ENCODE measurements at regions not wholly inside any gene's neighbourhood (a gene's known extent, or its start where the extent isn't known, plus 50 kb on each side); places are given as distances from the start of the nearest gene placed in this dataset.

DNA sequence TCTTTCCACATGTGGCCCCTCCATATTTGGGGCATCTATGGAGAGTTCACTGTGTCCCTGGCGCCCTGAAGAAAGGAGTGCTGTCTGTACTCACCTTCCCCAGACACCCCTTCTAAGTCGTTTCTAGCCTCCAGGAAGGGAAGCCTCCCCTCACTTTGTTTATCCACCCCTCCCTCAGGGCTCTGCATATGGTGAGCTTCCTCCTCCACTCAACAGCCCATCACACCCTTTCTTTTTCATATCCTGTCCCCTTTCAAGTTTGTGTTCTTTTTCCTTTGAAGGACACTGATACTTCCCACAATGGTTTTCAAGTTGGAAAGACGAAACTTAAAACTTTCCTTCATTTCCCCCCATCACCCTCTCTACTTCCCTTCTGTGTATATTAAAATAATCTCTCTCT lies 291.4 kb upstream of the POU3F3 start:
- H3K27ac ChIP-seq: no peak overlapping the region
- peaks cover 0 to 9% (median 0%) of the 10 kb centered on the region in 7 donors for H3K27me3 ChIP-seq (replicated peaks in 1 of 7)
- H3K9me3 ChIP-seq: no peaks in the 10 kb centered on the region
- WGBS, 5 donors: 43 to 58% (median 58%) methylated on average over 3 of the region's 3 CpGs
- H3K4me3 ChIP-seq: no peak overlapping the region
- no peaks in the 10 kb centered on the region for H3K4me1 ChIP-seq
- TF ChIP-seq POLR2AphosphoS5 (IDR thresholded peaks at IDR 0.05) (no peak), POLR2A (IDR thresholded peaks at IDR 0.05) (no peak), CTCF (IDR thresholded peaks at IDR 0.05 in 8 of 11, conservative IDR thresholded peaks at IDR 0.05 in 3 of 11) (no peak)
- intact Hi-C loops (cut with DNase I; ENCODE audit: low total_unique reads): no loop called here
- no peak for DNase-seq
- H3K36me3 ChIP-seq: no peaks in the 10 kb centered on the region

- Histone ChIP-seq H3K9me3 (no peaks in the 10 kb centered on the region), H3K4me3 (no peak overlapping the region), H3K36me3 (no peaks in the 10 kb centered on the region), H3K27ac (no peak overlapping the region), H3K4me1 (no peaks in the 10 kb centered on the region), H3K27me3 (replicated peaks in 1 of 7) (peaks cover 0 to 9% (median 0%) of the 10 kb centered on the region in 7 donors)
- TF ChIP-seq CTCF (IDR thresholded peaks at IDR 0.05 in 8 of 11, conservative IDR thresholded peaks at IDR 0.05 in 3 of 11) (no peak), POLR2AphosphoS5 (IDR thresholded peaks at IDR 0.05) (no peak), POLR2A (IDR thresholded peaks at IDR 0.05) (no peak)
- intact Hi-C loops (cut with DNase I; ENCODE audit: low total_unique reads): no loop called here
- 79 to 85% (median 81%) methylated on average over 8 of the region's 8 CpGs for WGBS, 5 donors
- DNase-seq: no peak
These were observed 290.4 kb upstream of the POU3F3 start for GRCh38 chr2:104563398-104563996.

DNA sequence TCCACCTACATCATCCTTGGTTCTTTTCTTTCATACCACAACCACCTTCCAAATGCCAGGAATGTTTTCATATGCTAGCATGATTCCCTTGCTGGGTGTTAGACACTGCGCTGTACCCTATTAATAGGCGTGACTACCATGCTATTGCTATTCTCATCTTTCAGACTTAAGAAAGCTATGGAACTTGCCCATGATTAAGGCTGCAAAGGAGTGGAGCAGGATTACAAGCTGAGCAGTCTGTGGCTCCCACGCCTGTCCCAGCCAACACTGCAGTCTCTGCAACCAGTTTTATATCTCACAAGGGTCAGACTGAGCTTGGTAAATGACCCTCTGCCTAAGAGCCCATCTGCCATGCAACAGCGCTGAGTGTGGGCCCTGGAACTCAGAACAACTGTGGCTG lies 285.7 kb upstream of the POU3F3 start:
- Histone ChIP-seq H3K9me3 (no peaks in the 10 kb centered on the region), H3K27ac (no peak overlapping the region), H3K36me3 (no peaks in the 10 kb centered on the region), H3K4me1 (no peaks in the 10 kb centered on the region), H3K4me3 (no peak overlapping the region), H3K27me3 (replicated peaks in 1 of 7) (peaks cover 0 to 4% (median 0%) of the 10 kb centered on the region in 7 donors)
- intact Hi-C loops (cut with DNase I; ENCODE audit: low total_unique reads): no loop called here
- DNase-seq: no peak
- 88 to 96% (median 88%) methylated on average over 4 of the region's 4 CpGs for WGBS, 5 donors
- TF ChIP-seq POLR2A (IDR thresholded peaks at IDR 0.05): no peak
- no peak for TF ChIP-seq POLR2AphosphoS5 (IDR thresholded peaks at IDR 0.05)
- TF ChIP-seq CTCF (IDR thresholded peaks at IDR 0.05 in 8 of 11, conservative IDR thresholded peaks at IDR 0.05 in 3 of 11): no peak

GRCh38 chr2:104570259-104570658 lies 283.7 kb upstream of the POU3F3 start:
- TF ChIP-seq POLR2AphosphoS5 (IDR thresholded peaks at IDR 0.05): no peak
- intact Hi-C loops (cut with DNase I; ENCODE audit: low total_unique reads): no loop called here
- 82 to 94% (median 86%) methylated on average over 2 of the region's 2 CpGs for WGBS, 5 donors
- Histone ChIP-seq H3K4me3 (no peak overlapping the region), H3K27me3 (replicated peaks in 1 of 7) (no peaks in the 10 kb centered on the region), H3K9me3 (no peaks in the 10 kb centered on the region), H3K27ac (no peak overlapping the region), H3K4me1 (no peaks in the 10 kb centered on the region), H3K36me3 (no peaks in the 10 kb centered on the region)
- no peak for DNase-seq

DNA sequence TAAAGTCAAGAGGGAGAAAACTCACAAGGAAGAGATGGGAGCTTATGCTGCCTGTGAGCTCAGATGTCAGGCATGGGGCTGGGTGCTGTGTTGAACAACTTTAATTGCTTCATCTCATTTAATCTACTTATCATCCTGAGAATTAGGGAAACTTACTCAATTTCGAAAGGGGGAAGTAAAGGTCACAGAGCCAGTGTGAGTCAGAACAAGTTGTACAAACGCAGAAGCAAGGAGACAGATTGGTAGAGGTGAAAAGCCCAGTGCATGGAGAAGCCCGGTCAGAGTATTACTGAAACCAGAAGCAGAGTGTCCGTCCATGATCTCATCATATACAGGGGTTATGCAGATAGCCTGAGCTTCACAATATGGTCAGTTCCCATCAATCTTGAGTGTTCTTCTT lies 281.1 kb upstream of the POU3F3 start:
- no peak for TF ChIP-seq POLR2A (IDR thresholded peaks at IDR 0.05)
- TF ChIP-seq CTCF (IDR thresholded peaks at IDR 0.05 in 8 of 11, conservative IDR thresholded peaks at IDR 0.05 in 3 of 11): no peak
- no peak for TF ChIP-seq POLR2AphosphoS5 (IDR thresholded peaks at IDR 0.05)
- Histone ChIP-seq H3K4me3 (no peak overlapping the region), H3K9me3 (no peaks in the 10 kb centered on the region), H3K27ac (peak overlapping the region in 3 of 8 donors; percentile 30 to 42 (median 37)), H3K4me1 (no peaks in the 10 kb centered on the region), H3K36me3 (no peaks in the 10 kb centered on the region), H3K27me3 (replicated peaks in 1 of 7) (no peaks in the 10 kb centered on the region)
- DNase-seq: no peak
- intact Hi-C loops (cut with DNase I; ENCODE audit: low total_unique reads): no loop called here
- 29 to 55% (median 40%) methylated on average over 4 of the region's 4 CpGs for WGBS, 5 donors

Measured in spleen (tissue), 11 donors.